Esophagus squamous epithelium (tissue), 4 donors: ENCODE measurements at regions not wholly inside any gene's neighbourhood (a gene's known extent, or its start where the extent isn't known, plus 50 kb on each side); places are given as distances from the start of the nearest gene placed in this dataset.

Source experiments
- CTCF ChIP-seq, 6 experiments: fragments of 450-650 bp in 4 of 6; fragments of 200-600 bp in 2 of 6; sonication (generic) in 2 of 6; IDR thresholded peaks; one replicate each; pipeline ENCODE4 v1.5.1; 2016 to 2019; ENCODE audit warnings: antibody characterized with exemption in 6 of 6, mild to moderate bottlenecking in 4 of 6, moderate library complexity in 4 of 6
- POLR2A ChIP-seq, 4 donors: fragments of 450-650 bp; IDR thresholded peaks; one replicate each; pipeline ENCODE4 v1.6.1; 2017; ENCODE audit warnings: antibody characterized with exemption in 4 of 4, mild to moderate bottlenecking in 4 of 4, moderate library complexity in 3 of 4

- TF ChIP-seq CTCF (IDR thresholded peaks at IDR 0.05) (no peak), POLR2A (IDR thresholded peaks at IDR 0.05) (no peak)
Measured at GRCh38 chr9:81082221-81082620, 607.1 kb downstream of the TLE1 start.
